ENCODE measurements at regions not wholly inside any gene's neighbourhood (a gene's known extent, or its start where the extent isn't known, plus 50 kb on each side); places are given as distances from the start of the nearest gene placed in this dataset.

GRCh38 chr12:89845366-89845765, 136.7 kb upstream of the ATP2B1 start:
- TF ChIP-seq, protein P1, sequence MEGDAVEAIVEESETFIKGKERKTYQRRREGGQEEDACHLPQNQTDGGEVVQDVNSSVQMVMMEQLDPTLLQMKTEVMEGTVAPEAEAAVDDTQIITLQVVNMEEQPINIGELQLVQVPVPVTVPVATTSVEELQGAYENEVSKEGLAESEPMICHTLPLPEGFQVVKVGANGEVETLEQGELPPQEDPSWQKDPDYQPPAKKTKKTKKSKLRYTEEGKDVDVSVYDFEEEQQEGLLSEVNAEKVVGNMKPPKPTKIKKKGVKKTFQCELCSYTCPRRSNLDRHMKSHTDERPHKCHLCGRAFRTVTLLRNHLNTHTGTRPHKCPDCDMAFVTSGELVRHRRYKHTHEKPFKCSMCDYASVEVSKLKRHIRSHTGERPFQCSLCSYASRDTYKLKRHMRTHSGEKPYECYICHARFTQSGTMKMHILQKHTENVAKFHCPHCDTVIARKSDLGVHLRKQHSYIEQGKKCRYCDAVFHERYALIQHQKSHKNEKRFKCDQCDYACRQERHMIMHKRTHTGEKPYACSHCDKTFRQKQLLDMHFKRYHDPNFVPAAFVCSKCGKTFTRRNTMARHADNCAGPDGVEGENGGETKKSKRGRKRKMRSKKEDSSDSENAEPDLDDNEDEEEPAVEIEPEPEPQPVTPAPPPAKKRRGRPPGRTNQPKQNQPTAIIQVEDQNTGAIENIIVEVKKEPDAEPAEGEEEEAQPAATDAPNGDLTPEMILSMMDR (conservative IDR thresholded peaks at IDR 0.05 in 1 of 2, IDR thresholded peaks at IDR 0.05 in 1 of 2; ENCODE audit: low read depth in 1 of 2, low read length in 2 of 2), result no peak
- no peak for TF ChIP-seq EZH2 (IDR thresholded peaks at IDR 0.05; ENCODE audit: low read length, missing control alignments)
